SK-N-SH treated with all-trans-retinoic acid at 6 μM for 48 hours (cell line): ENCODE measurements at regions not wholly inside any gene's neighbourhood (a gene's known extent, or its start where the extent isn't known, plus 50 kb on each side); places are given as distances from the start of the nearest gene placed in this dataset.

Source experiments
- ARNTL ChIP-seq: fragments of 450-650 bp; formaldehyde crosslinking; IDR thresholded peaks from 2 replicates; pipeline ENCODE4 v1.5.0; 2020; ENCODE audit warnings: low read depth, mild to moderate bottlenecking, moderate library complexity, borderline replicate concordance
- CSDC2 ChIP-seq: fragments of 250-450 bp; sonication (Bioruptor Pico); IDR thresholded peaks from 2 replicates; pipeline ENCODE4 v1.5.0; 2020; ENCODE audit warnings: mild to moderate bottlenecking, moderate library complexity
- RARB ChIP-seq: fragments of 250-450 bp; sonication (Bioruptor Pico); IDR thresholded peaks from 2 replicates; pipeline ENCODE4 v1.8.0; 2021; ENCODE audit warnings: mild to moderate bottlenecking, moderate library complexity
- SNAI2 ChIP-seq: fragments of 250-450 bp; sonication (Bioruptor Pico); IDR thresholded peaks from 2 replicates; pipeline ENCODE4 v1.5.0; 2020; ENCODE audit warnings: mild to moderate bottlenecking, moderate library complexity
- TOX ChIP-seq: fragments of 250-450 bp; sonication (Bioruptor Pico); IDR thresholded peaks from 2 replicates; pipeline ENCODE4 v1.8.0; 2021; ENCODE audit warnings: mild to moderate bottlenecking, moderate library complexity, borderline replicate concordance
- ZC3H10 ChIP-seq: fragments of 250-450 bp; sonication (Bioruptor Pico); IDR thresholded peaks from 2 replicates; pipeline ENCODE4 v1.5.1; 2021; ENCODE audit warnings: mild to moderate bottlenecking, moderate library complexity
- ZFP3 ChIP-seq: fragments of 250-450 bp; sonication (Bioruptor Pico); IDR thresholded peaks from 2 replicates; pipeline ENCODE4 v1.5.0; 2020; ENCODE audit warnings: mild to moderate bottlenecking, moderate library complexity
- TF ChIP-seq, protein P1 (sequence below): fragments of 250-450 bp; sonication (Bioruptor Pico); IDR thresholded peaks from 2 replicates; pipeline ENCODE4 v1.8.0; 2020; ENCODE audit warnings: mild to moderate bottlenecking, moderate library complexity, borderline replicate concordance
- TF ChIP-seq, protein P2 (sequence below): fragments of 250-450 bp; sonication (Bioruptor Pico); IDR thresholded peaks from 2 replicates; pipeline ENCODE4 v1.5.1; 2021; ENCODE audit warnings: mild to moderate bottlenecking, moderate library complexity

GRCh38 chr10:31678139-31678536 lies 250.5 kb downstream of the ARHGAP12 start:
- TF ChIP-seq RARB (CRISPR knock-in tag) (no peak), ZFP3 (no peak), SNAI2 (CRISPR knock-in tag) (no peak), ARNTL (no peak), CSDC2 (no peak), TOX (CRISPR knock-in tag) (no peak), ZC3H10 (CRISPR knock-in tag) (no peak)
- TF ChIP-seq, protein P1, sequence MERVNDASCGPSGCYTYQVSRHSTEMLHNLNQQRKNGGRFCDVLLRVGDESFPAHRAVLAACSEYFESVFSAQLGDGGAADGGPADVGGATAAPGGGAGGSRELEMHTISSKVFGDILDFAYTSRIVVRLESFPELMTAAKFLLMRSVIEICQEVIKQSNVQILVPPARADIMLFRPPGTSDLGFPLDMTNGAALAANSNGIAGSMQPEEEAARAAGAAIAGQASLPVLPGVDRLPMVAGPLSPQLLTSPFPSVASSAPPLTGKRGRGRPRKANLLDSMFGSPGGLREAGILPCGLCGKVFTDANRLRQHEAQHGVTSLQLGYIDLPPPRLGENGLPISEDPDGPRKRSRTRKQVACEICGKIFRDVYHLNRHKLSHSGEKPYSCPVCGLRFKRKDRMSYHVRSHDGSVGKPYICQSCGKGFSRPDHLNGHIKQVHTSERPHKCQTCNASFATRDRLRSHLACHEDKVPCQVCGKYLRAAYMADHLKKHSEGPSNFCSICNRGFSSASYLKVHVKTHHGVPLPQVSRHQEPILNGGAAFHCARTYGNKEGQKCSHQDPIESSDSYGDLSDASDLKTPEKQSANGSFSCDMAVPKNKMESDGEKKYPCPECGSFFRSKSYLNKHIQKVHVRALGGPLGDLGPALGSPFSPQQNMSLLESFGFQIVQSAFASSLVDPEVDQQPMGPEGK (CRISPR knock-in tag) = no peak
- TF ChIP-seq, protein P2, sequence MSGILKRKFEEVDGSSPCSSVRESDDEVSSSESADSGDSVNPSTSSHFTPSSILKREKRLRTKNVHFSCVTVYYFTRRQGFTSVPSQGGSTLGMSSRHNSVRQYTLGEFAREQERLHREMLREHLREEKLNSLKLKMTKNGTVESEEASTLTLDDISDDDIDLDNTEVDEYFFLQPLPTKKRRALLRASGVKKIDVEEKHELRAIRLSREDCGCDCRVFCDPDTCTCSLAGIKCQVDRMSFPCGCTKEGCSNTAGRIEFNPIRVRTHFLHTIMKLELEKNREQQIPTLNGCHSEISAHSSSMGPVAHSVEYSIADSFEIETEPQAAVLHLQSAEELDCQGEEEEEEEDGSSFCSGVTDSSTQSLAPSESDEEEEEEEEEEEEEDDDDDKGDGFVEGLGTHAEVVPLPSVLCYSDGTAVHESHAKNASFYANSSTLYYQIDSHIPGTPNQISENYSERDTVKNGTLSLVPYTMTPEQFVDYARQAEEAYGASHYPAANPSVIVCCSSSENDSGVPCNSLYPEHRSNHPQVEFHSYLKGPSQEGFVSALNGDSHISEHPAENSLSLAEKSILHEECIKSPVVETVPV (CRISPR knock-in tag) = no peak
